Stimulated activated CD8-positive, alpha-beta memory T cell treated with anti-CD3 and anti-CD28 coated beads, Interleukin-2, amount 100 ng/mL, for 48 hours (primary cell): ENCODE measurements at regions not wholly inside any gene's neighbourhood (a gene's known extent, or its start where the extent isn't known, plus 50 kb on each side); places are given as distances from the start of the nearest gene placed in this dataset.
"Not testable (repeated sequence)": the region's sequence is repeated elsewhere in the genome, so short reads cannot be mapped to it uniquely, and the experiment has no call there.

Experiments used
- DNase-seq, 2 donors: peaks; one replicate each; pipeline ENCODE4 v3.0.0-alpha.2; 2020; ENCODE audit warnings: low read depth in 2 of 2

DNA sequence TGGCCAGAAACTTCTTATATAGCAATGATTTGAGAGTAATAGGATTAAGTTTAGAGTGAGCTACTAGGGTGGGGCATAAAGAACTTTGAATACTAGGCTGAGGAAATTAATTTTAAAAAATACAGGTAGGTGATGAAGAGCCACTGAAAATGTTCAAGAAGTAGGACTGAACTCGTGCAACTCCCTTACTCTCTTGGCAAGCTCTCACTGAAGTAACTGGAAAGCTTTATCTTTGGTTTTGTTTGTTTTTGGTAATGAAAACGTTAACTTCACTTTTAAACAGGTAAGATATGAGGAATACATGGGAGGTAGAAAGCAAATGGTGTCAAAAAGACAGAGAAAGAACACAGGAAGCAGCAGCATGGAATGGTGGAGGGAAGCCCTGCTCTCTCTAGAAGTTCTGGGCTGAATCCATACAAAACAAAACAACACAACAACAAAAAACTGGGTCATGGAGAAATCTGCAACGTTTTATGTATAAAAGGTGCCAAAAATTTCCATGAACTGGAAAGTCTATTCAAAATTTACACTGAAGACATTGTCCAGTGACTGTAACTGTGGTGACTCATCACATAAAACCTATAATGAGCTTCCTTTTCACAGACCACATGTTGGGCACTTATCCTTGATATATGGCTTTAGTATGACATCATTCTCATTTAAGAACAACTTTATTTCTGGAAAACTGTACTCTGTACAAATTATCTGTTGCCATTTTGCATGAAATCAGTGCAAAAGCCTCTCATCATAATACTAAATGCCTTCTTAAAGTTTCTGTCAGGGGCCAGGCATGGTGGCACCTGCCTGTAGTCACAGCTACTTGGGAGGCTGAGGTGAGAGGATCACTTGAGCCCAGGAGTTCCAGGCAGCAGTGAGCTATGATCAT is 91.2 kb upstream of the CHD1 start:
- DNase-seq = no peak

DNA sequence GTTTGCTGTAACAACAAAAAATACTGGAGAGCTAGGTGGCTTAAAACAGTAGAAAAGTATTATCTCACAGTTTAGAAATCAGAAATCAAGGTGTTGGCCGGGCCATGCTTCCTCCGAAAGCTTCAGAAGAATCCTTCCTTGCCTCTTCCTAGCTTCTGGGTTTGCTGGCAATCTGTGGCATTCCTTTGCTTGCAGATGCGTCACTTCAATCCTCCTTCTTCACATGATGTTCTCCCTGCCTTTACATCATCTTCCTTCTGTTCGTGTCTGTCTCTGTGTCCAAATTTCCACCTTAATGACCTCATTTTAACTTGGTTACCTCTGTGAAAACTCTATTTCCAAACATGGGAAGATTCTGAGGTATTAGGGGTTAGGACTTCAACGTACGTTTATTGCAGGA is 90.4 kb upstream of the CHD1 start:
- no peak for DNase-seq

DNA sequence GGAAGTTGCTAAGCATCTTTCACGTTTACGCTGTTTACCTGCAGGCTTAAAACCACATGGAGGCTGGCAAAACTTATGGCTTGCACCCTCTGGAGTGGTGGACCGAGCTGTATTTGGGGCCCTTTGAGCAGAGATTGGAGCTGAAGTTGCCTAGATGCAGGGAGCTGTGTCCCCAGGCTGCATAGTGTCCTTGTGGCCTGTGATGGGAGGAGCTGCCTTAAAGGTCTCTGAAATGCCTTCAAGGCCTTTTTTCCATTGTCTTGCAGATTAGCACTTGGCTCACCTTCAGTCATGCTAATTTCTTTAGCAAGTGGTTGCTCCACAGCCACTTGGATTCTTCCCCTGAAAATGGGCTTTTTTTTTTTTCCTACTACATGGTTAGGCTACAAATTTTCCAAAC is 81.5 kb upstream of the CHD1 start:
- no peak for DNase-seq

DNA sequence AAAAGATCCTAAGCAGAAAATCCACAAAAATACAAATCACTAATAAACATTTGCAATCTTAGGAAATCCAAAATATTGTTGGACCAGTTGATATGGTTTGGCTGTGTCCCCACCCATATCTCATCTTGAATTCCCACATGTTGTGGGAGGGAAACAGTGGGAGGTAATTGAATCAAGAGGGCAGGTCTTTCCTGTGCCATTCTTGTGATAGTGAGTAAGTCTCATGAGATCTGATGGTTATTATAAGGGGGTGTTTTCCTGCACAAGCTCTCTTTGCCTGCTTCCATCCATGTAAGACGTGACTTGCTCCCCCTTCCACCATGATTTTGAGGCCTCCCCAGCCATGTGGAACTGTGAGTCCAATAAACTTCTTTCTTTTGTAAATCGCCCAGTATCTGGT is 79.2 kb upstream of the CHD1 start:
- not testable (repeated sequence) for DNase-seq

DNA sequence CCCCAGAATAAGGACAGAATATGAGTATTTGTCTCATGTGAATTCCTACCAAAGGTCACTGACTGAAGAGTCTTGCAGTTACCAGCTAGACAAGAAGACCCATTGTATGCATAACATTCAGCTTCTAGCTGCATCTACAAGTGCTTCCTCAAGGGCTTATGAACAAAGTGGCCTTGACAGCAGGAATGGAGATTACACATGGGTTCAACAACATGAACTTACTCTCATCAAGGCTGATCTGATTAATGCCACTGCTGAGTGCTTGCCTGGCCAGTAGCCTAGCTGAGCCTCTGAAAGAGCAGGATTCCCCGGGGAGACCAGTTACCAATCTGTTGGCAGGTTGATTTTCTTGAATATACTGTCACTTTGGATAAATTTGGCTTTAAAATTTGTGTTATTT is 76.7 kb upstream of the CHD1 start:
- no peak for DNase-seq

DNA sequence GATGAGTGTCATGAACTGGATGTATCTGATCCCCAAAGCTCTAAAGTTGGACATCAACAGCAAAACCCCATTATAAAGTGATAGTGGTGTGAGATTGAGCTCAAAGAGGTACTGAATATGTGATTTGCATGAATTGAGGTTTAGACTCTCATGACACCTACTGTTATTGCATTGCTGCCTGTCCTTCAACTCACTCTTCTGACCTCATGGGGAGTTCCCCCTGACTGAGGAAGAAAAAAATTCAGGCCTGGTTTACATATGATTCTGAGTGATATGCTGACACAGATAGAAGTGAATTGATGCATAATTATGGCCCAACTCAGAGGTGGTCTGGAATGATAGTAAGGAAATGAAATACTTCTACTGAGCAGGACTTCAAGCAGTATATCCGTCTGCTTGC is 76.2 kb upstream of the CHD1 start:
- DNase-seq = no peak

DNA sequence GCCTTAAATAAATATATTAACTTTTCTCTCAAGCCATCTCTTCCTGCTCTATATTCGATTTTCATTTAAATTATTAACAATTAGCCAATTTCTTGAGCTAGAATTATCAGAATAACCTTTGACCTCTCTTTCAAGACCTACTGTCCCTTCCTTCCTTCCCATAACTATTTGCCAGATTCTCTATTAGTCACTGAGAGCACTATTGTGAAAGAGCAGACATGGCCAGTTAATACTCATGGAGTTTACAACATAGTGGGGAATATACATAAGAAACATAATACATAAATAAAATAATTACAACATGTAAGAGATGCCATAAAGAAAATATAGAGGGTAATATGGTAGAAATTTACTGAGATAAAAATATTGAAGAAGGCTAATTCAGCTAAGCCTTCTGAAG is 72.1 kb upstream of the CHD1 start:
- DNase-seq = no peak

DNA sequence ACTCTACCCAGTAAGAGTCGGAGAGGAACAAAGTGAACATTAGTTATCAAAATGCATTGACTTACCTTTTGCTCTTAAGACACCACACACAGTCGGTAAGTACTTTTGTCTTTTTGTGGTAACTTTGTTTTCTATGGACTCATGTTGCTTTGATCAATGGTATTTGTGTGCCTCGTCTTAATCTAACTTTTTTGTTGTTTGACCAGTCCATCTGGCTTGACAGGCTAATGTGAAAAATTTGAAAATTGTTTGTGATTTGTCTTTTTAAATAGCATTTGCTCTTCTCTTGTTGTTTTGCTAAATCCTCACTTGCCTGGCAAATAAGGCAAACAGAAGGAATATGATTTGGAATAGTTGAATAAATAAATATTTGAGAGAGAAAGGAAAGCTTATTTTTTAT is 71.4 kb upstream of the CHD1 start:
- DNase-seq = no peak

DNA sequence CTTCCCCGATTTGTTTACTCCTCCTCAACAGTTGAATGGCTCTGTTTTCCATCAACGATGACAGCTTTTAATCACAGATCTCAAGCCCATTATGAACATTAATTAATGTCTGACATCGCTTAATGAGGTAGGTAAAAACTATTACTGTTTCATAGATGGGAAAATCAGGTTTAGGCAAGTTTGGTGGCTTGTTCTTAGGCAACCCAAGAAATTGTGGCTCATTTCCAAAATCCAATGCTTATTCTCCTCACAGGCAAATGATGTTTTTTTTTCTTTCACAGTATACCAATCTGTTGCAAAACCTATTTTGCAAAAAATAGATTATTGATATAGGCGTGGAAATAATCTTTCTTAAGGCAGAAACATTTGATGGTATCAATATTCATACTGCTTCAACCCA is 70.8 kb upstream of the CHD1 start:
- no peak for DNase-seq

DNA sequence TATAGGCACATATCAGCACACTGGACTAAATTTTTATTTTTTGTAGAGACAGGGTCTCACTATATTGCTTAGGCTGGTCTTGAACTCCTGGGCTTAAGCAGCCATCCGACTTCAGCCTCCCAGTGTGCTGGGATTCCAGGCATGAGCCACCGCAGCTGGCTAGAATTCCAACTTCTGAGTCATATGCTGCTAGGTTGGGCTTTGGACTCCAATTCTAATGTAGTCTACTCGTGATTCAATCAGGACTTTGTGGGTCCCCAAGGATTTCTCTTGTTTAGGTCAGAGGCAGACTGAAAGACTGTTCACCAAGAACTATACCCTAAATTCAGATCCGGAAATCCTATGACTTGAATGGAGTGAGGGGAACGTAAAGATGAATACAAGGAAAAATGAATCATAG is 68.2 kb upstream of the CHD1 start:
- DNase-seq = no peak

DNA sequence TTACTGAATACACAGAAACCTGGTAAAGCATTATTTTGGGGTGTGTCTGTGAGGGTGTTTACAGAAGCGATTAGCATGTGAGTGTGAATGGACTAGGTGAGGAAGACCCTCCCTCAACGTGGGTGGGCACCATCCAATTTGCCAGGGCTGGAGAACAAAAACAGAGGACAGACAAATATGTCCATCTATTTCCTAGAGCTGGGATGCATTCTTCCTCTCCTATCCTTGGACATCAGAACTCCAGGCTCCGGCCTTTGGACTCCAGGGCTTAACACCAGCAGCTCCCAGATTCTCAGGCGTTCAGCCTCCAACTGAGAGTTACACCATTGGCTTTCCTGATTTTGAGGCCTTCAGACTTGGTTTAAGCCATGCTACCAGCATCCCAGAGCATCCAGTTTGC is 65.8 kb upstream of the CHD1 start:
- no peak for DNase-seq

DNA sequence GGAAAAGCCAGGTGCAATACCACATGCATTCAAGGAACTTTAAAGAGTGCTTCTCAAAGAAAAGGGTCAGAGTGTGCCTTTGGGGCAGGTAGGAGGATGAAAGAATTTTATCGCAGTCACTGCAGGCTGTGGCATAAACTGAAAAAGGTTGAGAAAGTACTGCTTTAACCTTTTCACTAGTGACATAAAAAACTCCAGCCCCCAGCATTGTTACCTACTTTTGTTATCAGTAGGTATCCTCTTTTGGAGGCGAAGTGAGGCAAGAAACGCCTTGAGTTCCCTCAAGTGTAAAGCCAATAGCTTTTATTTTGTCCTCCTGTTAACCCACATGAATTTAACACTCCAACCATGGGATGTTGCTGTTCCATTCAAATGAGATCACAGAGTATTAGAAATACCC is 64.7 kb upstream of the CHD1 start:
- DNase-seq = no peak

DNA sequence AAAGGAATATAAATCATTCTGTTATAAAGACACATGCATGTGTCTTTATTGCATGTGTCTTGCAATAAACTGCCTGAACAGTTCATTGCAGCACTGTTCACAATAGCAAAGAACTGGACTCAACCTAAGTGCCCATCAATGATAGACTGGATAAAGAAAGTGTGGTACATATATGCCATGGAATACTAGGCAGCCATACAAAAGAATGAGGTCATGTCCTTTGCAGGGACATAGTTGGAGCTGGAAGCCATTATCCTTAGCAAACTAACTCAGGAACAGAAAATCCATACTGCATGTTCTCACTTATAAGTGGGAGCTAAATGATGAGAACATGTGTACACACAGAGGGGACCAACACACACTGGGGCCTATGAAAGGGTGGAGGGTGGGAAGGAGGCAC is 63.7 kb upstream of the CHD1 start:
- DNase-seq = no peak

DNA sequence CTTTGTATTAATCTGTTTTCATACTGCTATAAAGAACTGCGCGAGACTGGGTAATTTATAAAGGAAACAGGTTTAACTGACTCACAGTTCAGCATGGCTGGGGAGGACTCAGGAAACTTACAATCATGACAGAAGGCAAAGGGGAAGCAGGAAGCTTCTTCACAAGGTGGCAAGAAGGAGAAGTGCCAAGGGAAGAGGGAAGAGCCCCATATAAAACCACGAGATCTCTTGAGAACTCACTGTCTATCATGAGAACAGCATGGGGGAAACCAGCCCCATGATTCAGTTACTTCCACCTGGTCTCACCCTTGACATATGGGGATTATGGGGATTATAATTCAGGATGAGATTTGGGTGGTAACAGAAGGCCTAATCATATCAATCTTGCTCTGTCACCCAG is 60.9 kb upstream of the CHD1 start:
- DNase-seq = no peak

DNA sequence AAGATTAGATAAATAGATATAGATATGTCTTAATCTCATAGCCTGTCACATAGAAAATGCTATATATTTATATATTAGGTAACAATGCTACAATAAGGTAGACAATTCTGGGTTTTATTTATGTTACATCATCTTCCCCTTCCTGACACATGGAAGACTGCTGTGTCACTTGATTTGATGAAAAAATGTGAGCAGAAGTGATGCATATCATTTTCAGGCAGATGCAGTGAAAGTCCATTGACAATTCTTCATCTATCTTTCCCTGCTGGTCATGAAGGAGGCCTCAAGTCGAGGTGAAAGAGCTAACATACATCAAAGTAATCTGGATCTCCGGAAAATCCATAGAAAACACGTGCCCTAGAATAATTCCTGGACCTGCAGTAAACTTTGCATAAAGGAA is 57.8 kb upstream of the CHD1 start:
- no peak for DNase-seq

DNA sequence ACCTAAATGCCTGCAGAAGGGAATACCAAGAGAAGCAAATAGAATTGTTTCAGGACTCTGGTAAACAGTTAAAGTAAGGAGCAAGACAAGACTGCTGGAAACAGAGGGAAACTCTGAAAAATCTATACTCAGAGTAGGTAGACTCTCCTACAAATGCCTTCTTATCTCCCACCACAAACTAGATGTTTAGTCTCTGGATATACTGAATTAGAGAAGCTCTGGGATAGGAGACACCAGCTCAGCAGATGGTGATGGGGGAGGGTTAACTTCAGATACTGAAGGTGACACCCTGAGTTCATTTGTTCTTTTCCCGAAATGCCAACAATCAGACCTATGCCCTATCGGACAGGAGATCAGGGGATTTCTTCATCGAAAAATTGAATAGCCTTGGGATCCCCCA is 54.1 kb upstream of the CHD1 start:
- DNase-seq = no peak
